OCI-LY1 (cell line): ENCODE measurements at regions not wholly inside any gene's neighbourhood (a gene's known extent, or its start where the extent isn't known, plus 50 kb on each side); places are given as distances from the start of the nearest gene placed in this dataset.

Experiments used
- EZH2 ChIP-seq: fragments of 200-600 bp; sonication (generic), shearing (Covaris generic); IDR thresholded peaks from 2 replicates; pipeline ENCODE4 v1.8.0; 2017; ENCODE audit warnings: borderline replicate concordance, mixed run types, mild to moderate bottlenecking, antibody characterized with exemption, low read length, moderate library complexity, mixed read lengths
- TF ChIP-seq, protein P1 (sequence below): fragments of 200-600 bp; sonication (generic), shearing (Covaris generic); IDR thresholded peaks from 2 replicates; pipeline ENCODE4 v1.5.1; 2017; ENCODE audit warnings: mild to moderate bottlenecking, antibody characterized with exemption, low read length, moderate library complexity, mixed read lengths

DNA sequence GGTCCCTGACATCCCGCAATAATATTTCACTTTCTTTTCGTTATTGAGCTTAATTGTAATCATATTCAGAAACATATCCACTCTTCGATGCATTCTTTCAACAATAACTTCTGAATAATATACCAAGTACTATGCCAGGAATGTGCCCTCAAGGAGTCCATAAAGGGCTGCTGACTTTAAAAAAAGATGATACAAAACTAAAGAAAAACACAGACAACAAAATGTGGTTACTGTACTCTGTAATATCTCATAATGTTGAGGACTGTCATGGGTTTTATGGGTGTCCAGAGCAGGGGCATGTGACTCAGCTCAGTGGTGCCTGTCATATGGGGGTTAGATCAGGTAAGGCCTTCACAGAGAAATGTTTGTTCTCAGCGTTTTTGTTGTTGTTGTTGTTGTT is 73.7 kb downstream of the ARL4A start:
- TF ChIP-seq, protein P1, sequence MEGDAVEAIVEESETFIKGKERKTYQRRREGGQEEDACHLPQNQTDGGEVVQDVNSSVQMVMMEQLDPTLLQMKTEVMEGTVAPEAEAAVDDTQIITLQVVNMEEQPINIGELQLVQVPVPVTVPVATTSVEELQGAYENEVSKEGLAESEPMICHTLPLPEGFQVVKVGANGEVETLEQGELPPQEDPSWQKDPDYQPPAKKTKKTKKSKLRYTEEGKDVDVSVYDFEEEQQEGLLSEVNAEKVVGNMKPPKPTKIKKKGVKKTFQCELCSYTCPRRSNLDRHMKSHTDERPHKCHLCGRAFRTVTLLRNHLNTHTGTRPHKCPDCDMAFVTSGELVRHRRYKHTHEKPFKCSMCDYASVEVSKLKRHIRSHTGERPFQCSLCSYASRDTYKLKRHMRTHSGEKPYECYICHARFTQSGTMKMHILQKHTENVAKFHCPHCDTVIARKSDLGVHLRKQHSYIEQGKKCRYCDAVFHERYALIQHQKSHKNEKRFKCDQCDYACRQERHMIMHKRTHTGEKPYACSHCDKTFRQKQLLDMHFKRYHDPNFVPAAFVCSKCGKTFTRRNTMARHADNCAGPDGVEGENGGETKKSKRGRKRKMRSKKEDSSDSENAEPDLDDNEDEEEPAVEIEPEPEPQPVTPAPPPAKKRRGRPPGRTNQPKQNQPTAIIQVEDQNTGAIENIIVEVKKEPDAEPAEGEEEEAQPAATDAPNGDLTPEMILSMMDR, result no peak
- no peak for TF ChIP-seq EZH2
